Fibroblast of lung (primary cell): ENCODE measurements at regions not wholly inside any gene's neighbourhood (a gene's known extent, or its start where the extent isn't known, plus 50 kb on each side); places are given as distances from the start of the nearest gene placed in this dataset.

Experiments
- DNase-seq, 2 donors: peaks; one replicate each; pipeline versions ENCODE4 v3.0.0 to v3.0.0-alpha.2; 2010; ENCODE audit warnings: low read depth in 2 of 2
- H2AFZ ChIP-seq: 2 replicates; pipeline ENCODE4 v1.5.1; 2012; ENCODE audit warnings: low read length, control low read depth, inconsistent platforms
- H3K27ac ChIP-seq: 2 replicates; pipeline ENCODE4 v1.5.1; 2011; ENCODE audit warnings: low read length, control low read depth; ENCODE audit not compliant: insufficient read depth
- H3K27me3 ChIP-seq: 2 replicates; pipeline ENCODE4 v1.5.1; 2011; ENCODE audit warnings: mild to moderate bottlenecking, low read length; ENCODE audit not compliant: control insufficient read depth, insufficient read depth
- H3K36me3 ChIP-seq: 2 replicates; pipeline ENCODE4 v1.5.1; 2011; ENCODE audit warnings: low read length; ENCODE audit not compliant: control insufficient read depth, insufficient read depth
- H3K4me1 ChIP-seq: 2 replicates; pipeline ENCODE4 v1.5.1; 2011; ENCODE audit warnings: low read length; ENCODE audit not compliant: control insufficient read depth, insufficient read depth; ENCODE audit errors: extremely low read depth
- H3K4me2 ChIP-seq: 2 replicates; pipeline ENCODE4 v1.5.1; 2011; ENCODE audit warnings: low read length, control low read depth; ENCODE audit not compliant: insufficient read depth; ENCODE audit errors: extremely low read depth
- H3K4me3 ChIP-seq, 4 experiments: fragments of 200-600 bp in 1 of 4; sonication (generic) in 1 of 4; replicated peaks in 1 of 4; 2 replicates each; pipeline ENCODE4 v1.5.1; 2011 to 2016; ENCODE audit warnings: low read length in 4 of 4, low read depth in 3 of 4, mild to moderate bottlenecking in 3 of 4, control low read depth in 2 of 4, inconsistent platforms in 1 of 4, mixed read lengths in 1 of 4; ENCODE audit not compliant: insufficient read depth in 1 of 4; ENCODE audit errors: control extremely low read depth in 1 of 4
- H3K79me2 ChIP-seq: 2 replicates; pipeline ENCODE4 v1.5.1; 2012; ENCODE audit warnings: mild to moderate bottlenecking, low read length, inconsistent platforms; ENCODE audit not compliant: control insufficient read depth, insufficient read depth
- H3K9ac ChIP-seq: 2 replicates; pipeline ENCODE4 v1.5.1; 2011; ENCODE audit warnings: mild to moderate bottlenecking, low read length, control low read depth; ENCODE audit not compliant: insufficient read depth
- H3K9me3 ChIP-seq: 2 replicates; pipeline ENCODE4 v1.5.1; 2012; ENCODE audit warnings: low read depth, low read length; ENCODE audit not compliant: control insufficient read depth, insufficient read depth
- H4K20me1 ChIP-seq: 2 replicates; pipeline ENCODE4 v1.5.1; 2011; ENCODE audit warnings: low read length; ENCODE audit not compliant: control insufficient read depth, insufficient read depth; ENCODE audit errors: extremely low read depth
- CTCF ChIP-seq, 2 donors: IDR thresholded peaks in 1 of 2; conservative IDR thresholded peaks in 1 of 2; 1 replicate in 1 of 2; 2 replicates in 1 of 2; pipeline ENCODE4 v1.5.1; 2011 to 2012; ENCODE audit warnings: low read length in 2 of 2, control low read depth in 1 of 2, inconsistent platforms in 1 of 2, low read depth in 1 of 2, mild to moderate bottlenecking in 1 of 2
- EZH2 ChIP-seq: IDR thresholded peaks from 2 replicates; pipeline ENCODE4 v1.5.1; 2012; ENCODE audit warnings: low read length, control low read depth, mild to moderate bottlenecking; ENCODE audit errors: missing control alignments

- no peak overlapping the region for H3K4me3 ChIP-seq
- no peaks in the 10 kb centered on the region for H3K27me3 ChIP-seq
- H2AFZ ChIP-seq: no peak overlapping the region
- TF ChIP-seq CTCF (conservative IDR thresholded peaks at IDR 0.05 in 1 of 2, IDR thresholded peaks at IDR 0.05 in 1 of 2; ENCODE audit: low read depth in 1 of 2, low read length in 2 of 2) (no peak), EZH2 (no peak)
- H3K9ac ChIP-seq: no peak overlapping the region
- no peaks in the 10 kb centered on the region for H3K79me2 ChIP-seq
- DNase-seq: no peak
- no peaks in the 10 kb centered on the region for H3K36me3 ChIP-seq
- H3K9me3 ChIP-seq: no peaks in the 10 kb centered on the region
- H3K4me2 ChIP-seq: no peak overlapping the region
- no peaks in the 10 kb centered on the region for H3K4me1 ChIP-seq
- no peaks in the 10 kb centered on the region for H4K20me1 ChIP-seq
- H3K27ac ChIP-seq: no peak overlapping the region
Measured at GRCh38 chr4:187069398-187069797, 345.7 kb upstream of the FAT1 start.

- DNase-seq: no peak
- Histone ChIP-seq H3K9me3 (no peaks in the 10 kb centered on the region), H4K20me1 (no peaks in the 10 kb centered on the region), H3K4me2 (no peak overlapping the region), H3K36me3 (no peaks in the 10 kb centered on the region), H3K27ac (no peak overlapping the region), H3K79me2 (no peaks in the 10 kb centered on the region), H3K4me1 (no peaks in the 10 kb centered on the region), H3K27me3 (no peaks in the 10 kb centered on the region), H3K9ac (no peak overlapping the region), H3K4me3 (no peak overlapping the region), H2AFZ (no peak overlapping the region)
- no peak for TF ChIP-seq CTCF (conservative IDR thresholded peaks at IDR 0.05 in 1 of 2, IDR thresholded peaks at IDR 0.05 in 1 of 2; ENCODE audit: low read depth in 1 of 2, low read length in 2 of 2)
- TF ChIP-seq EZH2: no peak
Measured at GRCh38 chr4:187070158-187070557, 346.5 kb upstream of the FAT1 start.

GRCh38 chr4:187070740-187071139 lies 347.1 kb upstream of the FAT1 start:
- no peak overlapping the region for H3K4me2 ChIP-seq
- no peaks in the 10 kb centered on the region for H3K79me2 ChIP-seq
- TF ChIP-seq CTCF (conservative IDR thresholded peaks at IDR 0.05 in 1 of 2, IDR thresholded peaks at IDR 0.05 in 1 of 2; ENCODE audit: low read depth in 1 of 2, low read length in 2 of 2) (no peak), EZH2 (no peak)
- DNase-seq: no peak
- no peak overlapping the region for H3K4me3 ChIP-seq
- H3K36me3 ChIP-seq: no peaks in the 10 kb centered on the region
- H3K9ac ChIP-seq: no peak overlapping the region
- H3K9me3 ChIP-seq: no peaks in the 10 kb centered on the region
- H3K27ac ChIP-seq: no peak overlapping the region
- H2AFZ ChIP-seq: no peak overlapping the region
- H3K4me1 ChIP-seq: no peaks in the 10 kb centered on the region
- no peaks in the 10 kb centered on the region for H3K27me3 ChIP-seq
- no peaks in the 10 kb centered on the region for H4K20me1 ChIP-seq
